GM18870 (cell line): ENCODE measurements at regions not wholly inside any gene's neighbourhood (a gene's known extent, or its start where the extent isn't known, plus 50 kb on each side); places are given as distances from the start of the nearest gene placed in this dataset.
A peak's percentile ranks its signal among the peaks of the same experiment; 100 is the strongest.

Experiments used
- ATAC-seq: cut with Tn5 transposase; IDR thresholded peaks from one replicate; pipeline ENCODE4 v1.9.1; 2021; ENCODE audit warnings: moderate library complexity; ENCODE audit not compliant: unreplicated experiment

- ATAC-seq: no peak
Measured at GRCh38 chr3:176469694-176470205, 727.5 kb downstream of the TBL1XR1 start.

- ATAC-seq: no peak
Measured at GRCh38 chr3:176463610-176464009, 733.7 kb downstream of the TBL1XR1 start.

GRCh38 chr3:176447369-176447768 lies 749.9 kb downstream of the TBL1XR1 start:
- ATAC-seq: no peak

GRCh38 chr3:176442326-176442725 lies 755.0 kb downstream of the TBL1XR1 start:
- ATAC-seq: no peak

- ATAC-seq: no peak
Measured at GRCh38 chr3:176439729-176440128, 757.6 kb downstream of the TBL1XR1 start.

- no peak for ATAC-seq
Measured at GRCh38 chr3:176431991-176432390, 765.3 kb downstream of the TBL1XR1 start.

GRCh38 chr3:176431038-176431418 lies 766.3 kb downstream of the TBL1XR1 start:
- no peak for ATAC-seq

GRCh38 chr3:176430244-176431037 lies 766.8 kb downstream of the TBL1XR1 start:
- ATAC-seq: peak; percentile 62

- no peak for ATAC-seq
Measured at GRCh38 chr3:176428552-176428951, 768.7 kb downstream of the TBL1XR1 start.

GRCh38 chr3:176426371-176426770 lies 770.9 kb downstream of the TBL1XR1 start:
- ATAC-seq: no peak

GRCh38 chr3:176416870-176417269 lies 780.4 kb downstream of the TBL1XR1 start:
- no peak for ATAC-seq

- no peak for ATAC-seq
Measured at GRCh38 chr3:176415661-176416295, 781.5 kb downstream of the TBL1XR1 start.

- ATAC-seq: no peak
Measured at GRCh38 chr3:176412771-176413170, 784.5 kb downstream of the TBL1XR1 start.

- no peak for ATAC-seq
Measured at GRCh38 chr3:176403531-176403930, 793.8 kb downstream of the TBL1XR1 start.

- no peak for ATAC-seq
Measured at GRCh38 chr3:176401211-176401610, 796.1 kb downstream of the TBL1XR1 start.

- ATAC-seq: no peak
Measured at GRCh38 chr3:176399193-176399592, 798.1 kb downstream of the TBL1XR1 start.

- ATAC-seq: no peak
Measured at GRCh38 chr3:176395240-176395639, 802.0 kb downstream of the TBL1XR1 start.

- ATAC-seq: no peak
Measured at GRCh38 chr3:176378789-176379188, 818.5 kb downstream of the TBL1XR1 start.

GRCh38 chr3:176376531-176376930 lies 820.8 kb downstream of the TBL1XR1 start:
- no peak for ATAC-seq

GRCh38 chr3:176375519-176375918 lies 821.8 kb downstream of the TBL1XR1 start:
- no peak for ATAC-seq

GRCh38 chr3:176362191-176362731 lies 835.0 kb downstream of the TBL1XR1 start:
- ATAC-seq: no peak

- no peak for ATAC-seq
Measured at GRCh38 chr3:176359211-176359610, 838.1 kb downstream of the TBL1XR1 start.
